Loucy (cell line): ENCODE measurements at regions not wholly inside any gene's neighbourhood (a gene's known extent, or its start where the extent isn't known, plus 50 kb on each side); places are given as distances from the start of the nearest gene placed in this dataset.

Source experiments
- H2AFZ ChIP-seq: fragments of 200-600 bp; sonication (generic); 2 replicates; pipeline ENCODE4 v1.6.0; 2016; ENCODE audit warnings: antibody characterized with exemption, mild to moderate bottlenecking, low read length, moderate library complexity
- H3F3A ChIP-seq: fragments of 200-600 bp; 2 replicates; pipeline ENCODE4 v1.6.0; 2016; ENCODE audit warnings: antibody characterized with exemption, low read depth, mild to moderate bottlenecking
- H3K27me3 ChIP-seq: fragments of 200-600 bp; sonication (generic); 2 replicates; pipeline ENCODE4 v1.6.1; 2014; ENCODE audit warnings: low read length, mild to moderate bottlenecking; ENCODE audit not compliant: insufficient read depth, poor library complexity, severe bottlenecking
- H3K36me3 ChIP-seq: fragments of 200-600 bp; sonication (generic); 2 replicates; pipeline ENCODE4 v1.6.1; 2016; ENCODE audit warnings: low read length; ENCODE audit not compliant: insufficient read depth
- H3K4me1 ChIP-seq: fragments of 200-600 bp; sonication (generic); 2 replicates; pipeline ENCODE4 v1.5.1; 2014; ENCODE audit warnings: low read length, mild to moderate bottlenecking; ENCODE audit not compliant: insufficient read depth, poor library complexity, severe bottlenecking
- H3K4me2 ChIP-seq: fragments of 200-600 bp; sonication (generic); 2 replicates; pipeline ENCODE4 v1.6.0; 2014; ENCODE audit warnings: antibody characterized with exemption, low read length, low read depth, mild to moderate bottlenecking; ENCODE audit not compliant: poor library complexity, severe bottlenecking
- H3K4me3 ChIP-seq: fragments of 200-600 bp; sonication (generic); 2 replicates; pipeline ENCODE4 v1.5.1; 2014; ENCODE audit warnings: low read length, mild to moderate bottlenecking, mixed read lengths; ENCODE audit not compliant: poor library complexity, severe bottlenecking
- H3K79me2 ChIP-seq: fragments of 200-600 bp; sonication (generic); 2 replicates; pipeline ENCODE4 v1.6.1; 2014; ENCODE audit warnings: low read length; ENCODE audit not compliant: insufficient read depth
- H3K9ac ChIP-seq: fragments of 200-600 bp; sonication (generic); 2 replicates; pipeline ENCODE4 v1.6.0; 2014; ENCODE audit warnings: mild to moderate bottlenecking, low read depth, low read length, moderate library complexity; ENCODE audit not compliant: poor library complexity, severe bottlenecking
- H3K9me2 ChIP-seq: fragments of 200-600 bp; sonication (generic); replicated peaks from 2 replicates; pipeline ENCODE4 v1.6.1; 2016; ENCODE audit warnings: low read depth, low read length, mixed read lengths
- H3K9me3 ChIP-seq: fragments of 200-600 bp; sonication (generic); 2 replicates; pipeline ENCODE4 v1.6.1; 2014; ENCODE audit warnings: mild to moderate bottlenecking, antibody characterized with exemption, low read length, low read depth; ENCODE audit not compliant: insufficient read depth
- H4K20me1 ChIP-seq: fragments of 200-600 bp; sonication (generic); 2 replicates; pipeline ENCODE4 v1.6.0; 2014; ENCODE audit warnings: antibody characterized with exemption, low read length, mild to moderate bottlenecking; ENCODE audit not compliant: insufficient read depth, poor library complexity, severe bottlenecking
- CTCF ChIP-seq: fragments of 200-600 bp; sonication (generic); conservative IDR thresholded peaks from 2 replicates; pipeline ENCODE4 v1.5.1; 2014; ENCODE audit warnings: mild to moderate bottlenecking, antibody characterized with exemption, low read length
- EZH2phosphoT487 ChIP-seq: fragments of 200-600 bp; IDR thresholded peaks from 2 replicates; pipeline ENCODE4 v1.6.1; 2018; ENCODE audit warnings: antibody characterized with exemption, mild to moderate bottlenecking, moderate library complexity, borderline replicate concordance

- Histone ChIP-seq H3K79me2 (no peaks in the 10 kb centered on the region), H3K9me2 (no peaks in the 10 kb centered on the region), H3K9ac (no peak overlapping the region), H3K4me1 (no peaks in the 10 kb centered on the region), H4K20me1 (no peaks in the 10 kb centered on the region), H3K36me3 (no peaks in the 10 kb centered on the region), H3K27me3 (no peaks in the 10 kb centered on the region), H3F3A (no peaks in the 10 kb centered on the region), H3K9me3 (no peaks in the 10 kb centered on the region), H3K4me2 (no peak overlapping the region), H3K4me3 (no peak overlapping the region), H2AFZ (no peak overlapping the region)
- TF ChIP-seq EZH2phosphoT487 (no peak), CTCF (no peak)
These were observed 234.9 kb upstream of the MBL2 start for GRCh38 chr10:53007527-53007842.

GRCh38 chr10:53006663-53007526 lies 234.3 kb upstream of the MBL2 start:
- H3K36me3 ChIP-seq = no peaks in the 10 kb centered on the region
- TF ChIP-seq EZH2phosphoT487 (no peak), CTCF (no peak)
- H3K27me3 ChIP-seq = no peaks in the 10 kb centered on the region
- H4K20me1 ChIP-seq = no peaks in the 10 kb centered on the region
- no peak overlapping the region for H3K9ac ChIP-seq
- no peaks in the 10 kb centered on the region for H3K79me2 ChIP-seq
- H3K4me3 ChIP-seq = no peak overlapping the region
- no peaks in the 10 kb centered on the region for H3K9me3 ChIP-seq
- H3K4me2 ChIP-seq = no peak overlapping the region
- H3K9me2 ChIP-seq = no peaks in the 10 kb centered on the region
- no peaks in the 10 kb centered on the region for H3F3A ChIP-seq
- no peak overlapping the region for H2AFZ ChIP-seq
- no peaks in the 10 kb centered on the region for H3K4me1 ChIP-seq

GRCh38 chr10:53005612-53006345 lies 233.2 kb upstream of the MBL2 start:
- Histone ChIP-seq H3F3A (no peaks in the 10 kb centered on the region), H3K79me2 (no peaks in the 10 kb centered on the region), H4K20me1 (no peaks in the 10 kb centered on the region), H3K4me3 (no peak overlapping the region), H2AFZ (no peak overlapping the region), H3K9me2 (no peaks in the 10 kb centered on the region), H3K4me1 (no peaks in the 10 kb centered on the region), H3K4me2 (no peak overlapping the region), H3K27me3 (no peaks in the 10 kb centered on the region), H3K36me3 (no peaks in the 10 kb centered on the region), H3K9me3 (no peaks in the 10 kb centered on the region), H3K9ac (no peak overlapping the region)
- TF ChIP-seq EZH2phosphoT487 = no peak
- no peak for TF ChIP-seq CTCF
